ENCODE measurements at regions not wholly inside any gene's neighbourhood (a gene's known extent, or its start where the extent isn't known, plus 50 kb on each side); places are given as distances from the start of the nearest gene placed in this dataset.
"Not testable (repeated sequence)": the region's sequence is repeated elsewhere in the genome, so short reads cannot be mapped to it uniquely, and the experiment has no call there.

DNA sequence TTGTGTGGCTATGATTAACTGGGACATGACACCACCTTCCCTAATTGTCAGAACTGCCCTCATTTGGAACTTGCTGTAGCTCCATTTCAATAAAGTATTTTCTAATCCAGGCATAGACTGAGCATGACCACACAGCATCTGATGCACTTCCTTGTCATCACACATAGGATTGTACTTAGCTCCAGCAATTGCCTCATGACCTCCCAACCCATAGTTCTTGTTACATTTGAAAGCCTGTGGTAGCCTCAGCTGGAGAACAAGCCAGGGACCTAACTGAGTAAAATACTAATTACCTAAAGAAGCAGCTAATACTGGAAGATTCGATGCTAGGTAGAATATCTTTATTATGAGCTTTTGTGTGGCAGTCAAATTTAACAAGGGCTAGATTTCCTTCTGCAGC lies 187.3 kb upstream of the KIF2B start:
- DNase-seq (ENCODE audit: low read depth in 1 of 2, low spot score in 1 of 2), result no peak

- no peak for DNase-seq (ENCODE audit: low read depth in 1 of 2, low spot score in 1 of 2)
These were observed 188.9 kb upstream of the KIF2B start for GRCh38 chr17:53633856-53634255.

- DNase-seq (ENCODE audit: low read depth in 1 of 2, low spot score in 1 of 2), result no peak
These were observed 191.2 kb upstream of the KIF2B start for GRCh38 chr17:53631486-53631885.

DNA sequence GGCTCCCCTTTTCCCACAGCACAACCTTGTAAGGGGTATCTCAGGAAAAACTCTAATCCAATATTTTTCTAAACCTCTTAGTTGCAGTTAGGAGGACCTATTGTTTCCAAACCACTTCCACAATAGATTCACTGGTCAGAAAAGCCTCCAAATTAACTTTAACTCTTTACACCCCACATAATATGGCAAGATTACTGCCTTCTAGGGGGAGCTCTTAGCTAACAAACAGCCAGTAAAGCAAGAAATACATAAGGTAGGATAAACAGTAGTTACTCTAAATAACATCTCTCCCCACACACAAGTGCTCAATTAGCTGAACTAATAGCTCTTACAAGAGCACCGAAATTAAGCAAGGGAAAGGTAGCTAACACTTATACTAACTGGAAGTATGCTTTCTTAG lies 192.1 kb upstream of the KIF2B start:
- no peak for DNase-seq (ENCODE audit: low read depth in 1 of 2, low spot score in 1 of 2)

- DNase-seq (ENCODE audit: low read depth in 1 of 2, low spot score in 1 of 2), result no peak
These were observed 192.6 kb upstream of the KIF2B start for GRCh38 chr17:53630115-53630514.

GRCh38 chr17:53629188-53629587 lies 193.5 kb upstream of the KIF2B start:
- DNase-seq (ENCODE audit: low read depth in 1 of 2, low spot score in 1 of 2), result no peak

GRCh38 chr17:53628011-53628410 lies 194.7 kb upstream of the KIF2B start:
- no peak for DNase-seq (ENCODE audit: low read depth in 1 of 2, low spot score in 1 of 2)

DNA sequence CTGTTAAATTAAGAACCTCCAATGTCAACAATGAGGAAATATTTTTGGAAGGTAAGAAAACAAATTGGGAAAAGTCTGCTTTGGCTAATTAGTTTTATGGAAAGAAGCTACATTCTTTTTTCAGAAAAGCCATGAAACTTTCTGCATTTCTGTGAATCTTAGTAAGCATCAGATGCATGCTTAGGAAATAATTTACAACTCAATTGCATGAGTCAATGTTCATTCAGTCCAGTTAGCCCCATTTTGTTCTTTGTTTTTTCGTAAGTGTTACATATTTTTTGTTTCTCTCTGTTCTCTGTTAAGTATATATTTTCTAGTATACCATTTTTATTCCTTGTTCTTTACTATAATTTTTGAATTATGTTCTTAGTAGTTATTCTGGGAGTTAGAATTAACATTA lies 195.2 kb upstream of the KIF2B start:
- no peak for DNase-seq (ENCODE audit: low read depth in 1 of 2, low spot score in 1 of 2)

- DNase-seq (ENCODE audit: low read depth in 1 of 2, low spot score in 1 of 2), result no peak
These were observed 196.4 kb upstream of the KIF2B start for GRCh38 chr17:53626286-53626685.

DNA sequence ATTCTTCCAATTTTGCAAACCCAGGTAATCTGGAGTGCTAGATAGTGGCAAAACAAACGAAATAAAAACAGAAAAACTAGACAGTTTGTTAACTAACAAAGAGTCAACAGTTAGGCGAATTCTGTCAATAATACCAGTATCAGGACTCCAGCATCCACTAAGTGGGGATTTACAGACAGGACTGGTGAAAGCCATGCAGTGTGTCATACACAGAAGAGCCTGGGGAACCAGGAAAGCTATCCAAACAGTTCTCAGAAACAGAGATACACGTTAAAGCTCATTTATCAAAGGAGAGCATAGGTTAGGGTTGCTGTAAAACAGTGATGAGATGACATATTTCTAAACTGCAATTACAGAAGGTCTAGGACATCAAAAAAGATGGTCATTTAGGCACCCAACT lies 203.7 kb upstream of the KIF2B start:
- no peak for DNase-seq (ENCODE audit: low read depth in 1 of 2, low spot score in 1 of 2)

GRCh38 chr17:53608208-53608607 lies 214.5 kb upstream of the KIF2B start:
- DNase-seq (ENCODE audit: low read depth in 1 of 2, low spot score in 1 of 2), result not testable (repeated sequence)

- no peak for DNase-seq (ENCODE audit: low read depth in 1 of 2, low spot score in 1 of 2)
These were observed 215.3 kb upstream of the KIF2B start for GRCh38 chr17:53607475-53607874.

DNA sequence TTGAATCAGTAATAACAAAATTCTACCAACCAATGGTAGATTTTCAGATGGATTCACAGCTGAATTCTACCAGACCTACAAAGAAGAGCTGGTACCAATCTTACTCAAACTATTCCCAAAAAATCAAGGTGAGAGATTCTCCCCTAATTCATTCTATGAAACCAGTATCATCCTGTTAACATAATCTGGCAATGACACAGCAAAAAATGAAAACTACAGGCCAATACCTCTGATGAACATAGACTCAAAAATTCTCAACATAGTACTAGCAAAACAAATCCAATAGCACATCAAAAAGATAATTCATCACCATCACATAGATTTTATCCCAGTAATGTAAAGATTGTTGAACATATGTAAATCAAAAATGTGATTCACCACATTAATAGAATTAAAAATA lies 234.4 kb upstream of the KIF2B start:
- no peak for DNase-seq (ENCODE audit: low read depth in 1 of 2, low spot score in 1 of 2)

- DNase-seq (ENCODE audit: low read depth in 1 of 2, low spot score in 1 of 2), result no peak
These were observed 248.7 kb upstream of the KIF2B start for GRCh38 chr17:53574038-53574437.

DNA sequence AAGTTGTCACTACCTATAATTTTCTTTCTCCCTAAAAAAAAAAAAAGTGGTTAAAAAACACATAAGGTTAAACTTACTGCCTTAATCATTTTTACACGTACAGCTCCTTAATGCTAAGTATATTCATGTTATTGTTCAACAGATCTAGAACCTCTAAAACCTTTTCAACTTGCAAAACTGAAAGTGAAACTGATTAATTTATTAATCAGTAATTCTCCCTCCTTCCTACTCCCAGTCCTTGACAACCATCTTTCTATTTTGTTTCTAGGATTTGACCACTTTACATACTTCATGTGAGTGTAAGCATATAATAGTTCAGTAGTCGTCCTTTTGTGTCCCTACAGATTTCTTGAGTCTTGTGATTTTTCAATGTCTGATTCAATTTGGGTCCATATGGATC lies 251.4 kb upstream of the KIF2B start:
- DNase-seq (ENCODE audit: low read depth in 1 of 2, low spot score in 1 of 2), result no peak

DNA sequence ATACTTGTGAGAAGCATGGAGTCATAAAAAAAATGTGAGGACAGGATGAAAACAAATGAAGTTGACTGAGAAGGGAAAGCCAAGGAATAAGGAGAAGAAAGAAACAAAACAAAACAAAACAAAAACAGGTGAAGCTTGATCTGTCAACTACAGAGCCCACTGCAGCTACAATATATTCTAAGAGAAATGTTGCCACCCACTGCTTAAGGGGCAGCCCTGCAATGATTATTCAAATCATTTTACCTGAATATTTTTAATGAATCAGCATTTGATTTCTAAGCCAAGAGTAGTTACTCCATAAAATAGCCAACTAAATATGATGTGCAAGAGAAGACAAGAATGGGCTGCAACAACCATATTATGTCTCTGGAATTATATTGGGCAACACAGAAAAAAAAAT lies 252.0 kb upstream of the KIF2B start:
- no peak for DNase-seq (ENCODE audit: low read depth in 1 of 2, low spot score in 1 of 2)

- DNase-seq (ENCODE audit: low read depth in 1 of 2, low spot score in 1 of 2), result no peak
These were observed 261.8 kb upstream of the KIF2B start for GRCh38 chr17:53560953-53561352.

GRCh38 chr17:53548252-53548651 lies 274.5 kb upstream of the KIF2B start:
- DNase-seq (ENCODE audit: low read depth in 1 of 2, low spot score in 1 of 2), result no peak

GRCh38 chr17:53543472-53543871 lies 279.3 kb upstream of the KIF2B start:
- no peak for DNase-seq (ENCODE audit: low read depth in 1 of 2, low spot score in 1 of 2)

DNA sequence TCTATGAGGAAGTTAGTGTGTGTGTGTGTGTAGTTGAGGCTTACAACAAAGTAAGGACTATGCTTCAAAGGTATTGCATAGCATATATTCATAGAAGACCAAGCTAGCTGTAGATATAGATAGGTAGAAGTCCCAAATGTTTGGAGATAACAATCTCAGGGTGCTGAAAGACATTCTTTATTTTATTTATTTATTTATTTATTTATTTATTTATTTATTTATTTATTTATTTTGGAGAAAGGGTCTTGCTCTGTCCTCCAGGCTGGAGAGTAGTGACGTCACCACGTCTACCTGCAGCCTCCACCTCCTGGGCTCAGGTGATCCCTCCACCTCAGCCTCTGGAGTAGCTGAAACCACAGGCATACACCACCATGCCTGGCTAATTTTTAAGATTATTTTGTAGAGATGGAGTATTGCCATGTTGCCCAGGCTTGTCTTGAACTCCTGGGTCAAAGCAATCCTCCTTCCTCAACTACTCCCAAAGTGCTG lies 284.6 kb upstream of the KIF2B start:
- DNase-seq (ENCODE audit: low read depth in 1 of 2, low spot score in 1 of 2), result no peak

DNA sequence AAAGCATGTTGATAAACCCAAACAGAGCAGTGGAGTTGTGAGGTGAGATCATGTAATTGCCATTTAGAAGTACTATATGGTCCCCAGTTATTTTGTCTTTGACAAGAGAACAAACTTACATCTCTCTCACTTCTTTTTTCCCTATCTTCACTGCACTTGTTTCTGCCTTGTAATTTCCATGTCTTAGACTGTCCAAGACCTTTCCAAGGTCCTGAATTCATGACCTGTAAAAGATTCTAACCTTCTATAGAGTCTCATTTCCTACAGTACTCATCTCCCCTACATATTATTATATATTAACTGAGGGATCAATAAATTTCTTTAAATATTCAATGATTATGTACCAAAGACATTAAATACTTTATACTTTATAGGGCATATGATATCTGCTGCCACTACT lies 295.3 kb upstream of the KIF2B start:
- DNase-seq (ENCODE audit: low read depth in 1 of 2, low spot score in 1 of 2), result no peak

DNA sequence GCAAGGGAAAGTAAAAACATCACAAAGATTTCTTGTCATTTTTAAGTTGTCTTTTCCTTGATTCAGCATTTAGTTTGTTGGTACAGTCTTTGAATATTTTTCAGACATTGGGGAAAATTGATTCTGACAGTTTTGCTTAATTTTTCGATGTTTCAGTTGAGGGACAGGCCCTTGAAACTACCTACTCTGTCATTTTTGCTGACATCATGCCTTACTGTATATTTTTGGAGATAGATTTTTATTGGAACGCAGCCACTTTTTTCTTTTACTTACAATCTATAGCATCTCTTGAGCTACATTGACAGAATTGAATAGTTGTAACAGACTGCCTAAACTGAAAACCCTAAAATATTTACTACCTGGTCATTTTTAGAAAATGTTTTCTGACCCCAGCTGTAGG lies 297.1 kb upstream of the KIF2B start:
- DNase-seq (ENCODE audit: low read depth in 1 of 2, low spot score in 1 of 2), result no peak

DNA sequence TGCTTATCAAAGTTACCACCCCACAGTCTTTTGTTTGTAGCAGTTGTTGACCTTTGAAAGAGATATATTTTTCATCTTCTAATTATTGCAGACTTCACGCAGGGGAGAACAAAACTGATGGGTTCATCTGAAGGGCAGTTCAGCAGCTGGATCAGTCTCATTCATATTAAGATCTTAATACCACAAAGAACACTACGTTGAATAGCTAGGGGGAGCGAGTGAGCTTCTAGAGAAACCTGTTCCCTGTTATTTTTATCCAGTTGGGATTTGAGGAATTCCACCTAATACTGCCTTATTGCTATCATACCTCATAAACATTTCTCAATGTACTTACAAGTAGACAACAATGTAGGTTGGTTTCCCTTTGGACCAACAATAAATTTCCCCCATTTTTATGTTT lies 306.1 kb upstream of the KIF2B start:
- no peak for DNase-seq (ENCODE audit: low read depth in 1 of 2, low spot score in 1 of 2)

- no peak for DNase-seq (ENCODE audit: low read depth in 1 of 2, low spot score in 1 of 2)
These were observed 323.4 kb upstream of the KIF2B start for GRCh38 chr17:53499277-53499676.

Data from activated CD4-positive, alpha-beta T cell treated with anti-CD3 and anti-CD28 coated beads, Interleukin-2, amount 50 U/mL, for 24 hours (primary cell).